ENCODE measurements at regions not wholly inside any gene's neighbourhood (a gene's known extent, or its start where the extent isn't known, plus 50 kb on each side); places are given as distances from the start of the nearest gene placed in this dataset.
"Not testable (repeated sequence)": the region's sequence is repeated elsewhere in the genome, so short reads cannot be mapped to it uniquely, and the experiment has no call there.

- no peak for DNase-seq (ENCODE audit: low spot score)
Observed at GRCh38 chr2:123597988-123598387, 427.1 kb upstream of the CNTNAP5 start.

GRCh38 chr2:123606631-123607030, 418.5 kb upstream of the CNTNAP5 start:
- no peak for DNase-seq (ENCODE audit: low spot score)

GRCh38 chr2:123609077-123609476, 416.0 kb upstream of the CNTNAP5 start:
- DNase-seq (ENCODE audit: low spot score) = no peak

GRCh38 chr2:123614596-123614995, 410.5 kb upstream of the CNTNAP5 start:
- no peak for DNase-seq (ENCODE audit: low spot score)

GRCh38 chr2:123618642-123619041, 406.4 kb upstream of the CNTNAP5 start:
- not testable (repeated sequence) for DNase-seq (ENCODE audit: low spot score)

GRCh38 chr2:123624816-123625215, 400.3 kb upstream of the CNTNAP5 start:
- no peak for DNase-seq (ENCODE audit: low spot score)

- DNase-seq (ENCODE audit: low spot score) = no peak
Observed at GRCh38 chr2:123636232-123636631, 388.9 kb upstream of the CNTNAP5 start.

- no peak for DNase-seq (ENCODE audit: low spot score)
Observed at GRCh38 chr2:123640685-123641335, 384.3 kb upstream of the CNTNAP5 start.

GRCh38 chr2:123644053-123644452, 381.0 kb upstream of the CNTNAP5 start:
- no peak for DNase-seq (ENCODE audit: low spot score)

- no peak for DNase-seq (ENCODE audit: low spot score)
Observed at GRCh38 chr2:123648016-123648415, 377.1 kb upstream of the CNTNAP5 start.

GRCh38 chr2:123648956-123649355, 376.1 kb upstream of the CNTNAP5 start:
- no peak for DNase-seq (ENCODE audit: low spot score)

- DNase-seq (ENCODE audit: low spot score) = no peak
Observed at GRCh38 chr2:123651151-123651550, 373.9 kb upstream of the CNTNAP5 start.

GRCh38 chr2:123652320-123652719, 372.8 kb upstream of the CNTNAP5 start:
- no peak for DNase-seq (ENCODE audit: low spot score)

- no peak for DNase-seq (ENCODE audit: low spot score)
Observed at GRCh38 chr2:123656590-123656989, 368.5 kb upstream of the CNTNAP5 start.

GRCh38 chr2:123659120-123659519, 366.0 kb upstream of the CNTNAP5 start:
- DNase-seq (ENCODE audit: low spot score) = no peak

- no peak for DNase-seq (ENCODE audit: low spot score)
Observed at GRCh38 chr2:123670286-123670685, 354.8 kb upstream of the CNTNAP5 start.

GRCh38 chr2:123683797-123684196, 341.3 kb upstream of the CNTNAP5 start:
- not testable (repeated sequence) for DNase-seq (ENCODE audit: low spot score)

GRCh38 chr2:123687064-123687463, 338.0 kb upstream of the CNTNAP5 start:
- no peak for DNase-seq (ENCODE audit: low spot score)

GRCh38 chr2:123688231-123688940, 336.7 kb upstream of the CNTNAP5 start:
- DNase-seq (ENCODE audit: low spot score) = no peak

- no peak for DNase-seq (ENCODE audit: low spot score)
Observed at GRCh38 chr2:123692121-123692520, 333.0 kb upstream of the CNTNAP5 start.

- no peak for DNase-seq (ENCODE audit: low spot score)
Observed at GRCh38 chr2:123693836-123694235, 331.3 kb upstream of the CNTNAP5 start.

- DNase-seq (ENCODE audit: low spot score) = no peak
Observed at GRCh38 chr2:123695426-123695825, 329.7 kb upstream of the CNTNAP5 start.

- no peak for DNase-seq (ENCODE audit: low spot score)
Observed at GRCh38 chr2:123696021-123696420, 329.1 kb upstream of the CNTNAP5 start.

Measured in kidney capillary endothelial cell (primary cell).